Psoas muscle (tissue), 7 donors: ENCODE measurements at regions not wholly inside any gene's neighbourhood (a gene's known extent, or its start where the extent isn't known, plus 50 kb on each side); places are given as distances from the start of the nearest gene placed in this dataset.

Experiments used
- ATAC-seq, 4 donors: fragments of 200-7000 bp; cut with Tn5 transposase; one replicate each; pipeline ENCODE4 v1.9.1; 2020; ENCODE audit warnings: moderate library complexity in 3 of 4, mild to moderate bottlenecking in 2 of 4
- DNase-seq, 2 donors: peaks; one replicate each; pipeline ENCODE4 v3.0.0-alpha.2; 2020
- H3K27ac ChIP-seq: fragments of 200-600 bp; one replicate; pipeline ENCODE4 v1.8.0; 2022
- H3K27me3 ChIP-seq, 3 donors: fragments of 200-600 bp in 1 of 3; one replicate each; pipeline versions ENCODE4 v1.6.1 to v1.8.0; 2013 to 2022; ENCODE audit warnings: low read length in 2 of 3, mild to moderate bottlenecking in 2 of 3, moderate library complexity in 1 of 3; ENCODE audit not compliant: insufficient read depth in 3 of 3
- H3K36me3 ChIP-seq, 2 donors: fragments of 200-600 bp in 1 of 2; one replicate each; pipeline versions ENCODE4 v1.6.1 to v1.8.0; 2013 to 2022; ENCODE audit warnings: low read depth in 1 of 2, mild to moderate bottlenecking in 1 of 2, moderate library complexity in 1 of 2; ENCODE audit not compliant: insufficient read depth in 1 of 2
- H3K4me1 ChIP-seq: fragments of 200-600 bp; one replicate; pipeline ENCODE4 v1.8.0; 2022
- H3K4me3 ChIP-seq: fragments of 200-600 bp; one replicate; pipeline ENCODE4 v1.8.0; 2022; ENCODE audit warnings: mild to moderate bottlenecking
- H3K9me3 ChIP-seq: fragments of 200-600 bp; one replicate; pipeline ENCODE4 v1.8.0; 2022
- WGBS, 3 donors: extraction: QIAGEN DNeasy Blood & Tissue Kit; methylation state at CpG; one replicate each; pipeline versions ENCODE4 v1.1.6 to v1.1.7; 2013; 5-methylcytosine and 5-hydroxymethylcytosine counted together
- intact Hi-C, 2 donors: fragments of 100-400 bp; cut with DNase I; formaldehyde crosslinking; loops; one replicate each; pipeline versions ENCODE4 v1.11.0 to v1.14.2; 2022
- TF ChIP-seq, protein P1 (sequence below): fragments of 200-600 bp; IDR thresholded peaks from one replicate; pipeline ENCODE4 v1.8.0; 2022; ENCODE audit warnings: antibody characterized with exemption
- donor health status: healthy with polysubstance abuse.
- donor health status: DM: no; HTN: no; CAD: no; lungs with moderate emphysema.
- donor health status: Bipolar disorder and iron deficiency.
- donor health status: healthy.
- donor health status: DM: yes; HTN: yes; CAD: no.
- donor health status: DM: no; HTN: no; CAD: no.
- donor health status: DM: yes; HTN: yes; CAD: no.

DNA sequence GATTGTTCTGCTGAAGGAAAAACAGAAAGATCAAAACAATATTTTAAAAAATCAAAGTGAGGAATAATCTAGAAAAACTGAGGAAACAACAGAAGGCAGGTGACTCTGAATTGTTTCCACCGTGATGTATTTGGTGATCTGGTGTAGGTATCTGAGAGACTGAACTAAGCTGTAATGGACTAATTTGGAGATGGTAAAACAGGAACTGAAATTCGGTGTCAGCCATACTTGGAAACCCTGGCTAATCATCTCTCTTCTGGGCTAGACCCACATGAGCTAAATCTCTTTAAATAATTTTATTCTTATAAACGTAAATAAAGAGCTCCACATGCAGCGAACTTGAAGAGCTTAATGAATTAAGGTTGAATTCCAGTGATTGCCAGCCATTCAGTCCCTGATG is 1226.1 kb downstream of the NCAM2 start:
- no peaks in the 10 kb centered on the region for H3K4me1 ChIP-seq
- intact Hi-C loops, result no loop called here
- DNase-seq (no peak), ATAC-seq (no peak)
- 85 to 90% (median 85%) methylated on average over 4 of the region's 4 CpGs for WGBS, 3 donors
- H3K27me3 ChIP-seq, result no peaks in the 10 kb centered on the region
- TF ChIP-seq, protein P1, sequence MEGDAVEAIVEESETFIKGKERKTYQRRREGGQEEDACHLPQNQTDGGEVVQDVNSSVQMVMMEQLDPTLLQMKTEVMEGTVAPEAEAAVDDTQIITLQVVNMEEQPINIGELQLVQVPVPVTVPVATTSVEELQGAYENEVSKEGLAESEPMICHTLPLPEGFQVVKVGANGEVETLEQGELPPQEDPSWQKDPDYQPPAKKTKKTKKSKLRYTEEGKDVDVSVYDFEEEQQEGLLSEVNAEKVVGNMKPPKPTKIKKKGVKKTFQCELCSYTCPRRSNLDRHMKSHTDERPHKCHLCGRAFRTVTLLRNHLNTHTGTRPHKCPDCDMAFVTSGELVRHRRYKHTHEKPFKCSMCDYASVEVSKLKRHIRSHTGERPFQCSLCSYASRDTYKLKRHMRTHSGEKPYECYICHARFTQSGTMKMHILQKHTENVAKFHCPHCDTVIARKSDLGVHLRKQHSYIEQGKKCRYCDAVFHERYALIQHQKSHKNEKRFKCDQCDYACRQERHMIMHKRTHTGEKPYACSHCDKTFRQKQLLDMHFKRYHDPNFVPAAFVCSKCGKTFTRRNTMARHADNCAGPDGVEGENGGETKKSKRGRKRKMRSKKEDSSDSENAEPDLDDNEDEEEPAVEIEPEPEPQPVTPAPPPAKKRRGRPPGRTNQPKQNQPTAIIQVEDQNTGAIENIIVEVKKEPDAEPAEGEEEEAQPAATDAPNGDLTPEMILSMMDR, result no peak
- H3K36me3 ChIP-seq, result no peaks in the 10 kb centered on the region
- H3K9me3 ChIP-seq, result no peaks in the 10 kb centered on the region
- H3K27ac ChIP-seq, result no peak overlapping the region
- no peak overlapping the region for H3K4me3 ChIP-seq

DNA sequence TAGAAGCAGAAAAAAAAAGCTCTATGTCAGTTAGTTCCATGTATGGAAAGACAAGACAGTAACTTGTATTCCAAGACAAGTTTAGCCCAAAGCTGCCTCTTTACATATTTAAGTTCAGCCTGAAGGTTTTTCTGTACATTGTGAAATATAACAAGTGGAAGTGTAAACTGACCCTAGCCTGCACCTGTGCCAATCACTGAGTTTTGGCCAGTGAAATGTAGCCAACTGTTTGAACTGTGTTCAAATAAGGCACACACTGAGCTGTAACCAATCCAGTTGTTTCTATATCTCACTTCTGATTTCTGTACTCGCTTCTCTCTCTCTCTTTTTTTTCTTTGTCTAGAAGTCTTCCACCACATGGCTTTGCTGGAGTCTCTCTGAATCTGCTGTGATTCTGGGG is 1227.1 kb downstream of the NCAM2 start:
- H3K36me3 ChIP-seq, result no peaks in the 10 kb centered on the region
- WGBS, 3 donors, result 28 to 50% (median 30%) methylated on average over 1 of the region's 1 CpG
- no peaks in the 10 kb centered on the region for H3K9me3 ChIP-seq
- H3K27ac ChIP-seq, result no peak overlapping the region
- ATAC-seq, result no peak
- no peak overlapping the region for H3K4me3 ChIP-seq
- H3K4me1 ChIP-seq, result no peaks in the 10 kb centered on the region
- H3K27me3 ChIP-seq, result no peaks in the 10 kb centered on the region
- DNase-seq, result no peak
- intact Hi-C loops, result no loop called here
- TF ChIP-seq, protein P1, result no peak

DNA sequence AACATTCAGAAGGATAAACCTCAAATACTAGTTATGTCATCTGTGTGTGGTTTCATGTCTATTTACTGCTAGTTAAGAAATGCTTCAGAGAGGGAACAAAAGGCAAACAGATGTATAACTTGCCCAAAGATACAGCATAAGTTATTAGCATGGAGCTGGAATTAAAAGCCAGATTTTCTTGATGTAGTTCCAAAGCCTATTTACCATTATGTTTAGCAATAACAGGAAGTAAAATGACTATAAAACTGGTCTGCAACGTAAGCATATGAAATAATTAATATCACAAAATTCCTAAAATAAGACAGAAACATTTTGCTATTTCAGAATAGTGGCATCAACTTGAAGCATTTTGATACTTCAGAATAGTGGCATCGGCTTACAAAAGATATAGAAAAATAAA is 1232.8 kb downstream of the NCAM2 start:
- TF ChIP-seq, protein P1, result no peak
- DNase-seq, result no peak
- ATAC-seq, result no peak
- Histone ChIP-seq H3K36me3 (no peaks in the 10 kb centered on the region), H3K27ac (no peak overlapping the region), H3K4me3 (no peak overlapping the region), H3K27me3 (no peaks in the 10 kb centered on the region), H3K4me1 (no peaks in the 10 kb centered on the region), H3K9me3 (no peaks in the 10 kb centered on the region)
- intact Hi-C loops, result no loop called here
- WGBS, 3 donors, result 62 to 69% (median 67%) methylated on average over 2 of the region's 2 CpGs

DNA sequence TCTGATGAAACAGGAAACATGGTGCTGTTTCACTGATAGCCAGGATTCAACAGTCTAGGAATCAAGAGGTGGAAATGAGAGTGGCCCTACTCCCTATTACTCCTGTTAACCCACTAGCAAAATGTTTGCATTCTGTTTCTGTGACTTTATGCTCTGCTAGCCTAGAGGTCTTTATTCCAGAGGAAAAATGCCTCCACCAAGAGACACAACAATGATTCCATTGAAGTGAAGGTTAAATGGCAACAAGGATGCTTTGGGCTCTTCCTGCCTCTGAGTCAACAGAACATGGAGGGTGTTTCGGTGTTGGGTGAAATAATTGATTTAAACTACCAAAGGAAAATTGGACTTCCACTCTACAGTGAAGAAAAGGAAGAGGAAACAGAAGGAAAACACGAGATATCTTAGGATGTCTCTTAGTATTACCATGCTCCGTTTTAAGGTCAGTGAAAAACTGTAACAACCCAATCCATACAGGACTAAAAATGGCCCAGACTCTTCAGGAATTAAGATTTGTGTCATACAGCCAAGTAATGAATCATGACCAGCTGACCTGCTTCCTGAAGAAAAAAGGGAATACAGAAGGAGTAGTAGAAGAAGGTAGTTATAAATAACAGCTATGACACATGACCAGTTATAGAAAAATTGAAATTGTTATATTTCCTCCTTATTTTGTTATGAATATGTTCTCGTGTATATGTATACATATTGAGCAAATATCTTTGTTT is 1237.8 kb downstream of the NCAM2 start:
- H3K27me3 ChIP-seq, result no peaks in the 10 kb centered on the region
- DNase-seq (no peak), ATAC-seq (no peak)
- H3K4me1 ChIP-seq, result no peaks in the 10 kb centered on the region
- 62 to 71% (median 65%) methylated on average over 4 of the region's 4 CpGs for WGBS, 3 donors
- H3K4me3 ChIP-seq, result no peak overlapping the region
- TF ChIP-seq, protein P1, result no peak
- H3K27ac ChIP-seq, result no peak overlapping the region
- no peaks in the 10 kb centered on the region for H3K36me3 ChIP-seq
- no peaks in the 10 kb centered on the region for H3K9me3 ChIP-seq
- intact Hi-C loops, result no loop called here

- no peak for ATAC-seq
- DNase-seq, result no peak
- WGBS, 3 donors, result 33 to 34% (median 34%) methylated on average over 2 of the region's 2 CpGs
- H3K27ac ChIP-seq, result no peak overlapping the region
- H3K36me3 ChIP-seq, result no peaks in the 10 kb centered on the region
- intact Hi-C loops, result no loop called here
- H3K9me3 ChIP-seq, result no peaks in the 10 kb centered on the region
- H3K4me1 ChIP-seq, result no peaks in the 10 kb centered on the region
- TF ChIP-seq, protein P1, result no peak
- no peaks in the 10 kb centered on the region for H3K27me3 ChIP-seq
- no peak overlapping the region for H3K4me3 ChIP-seq
These were observed 1246.3 kb downstream of the NCAM2 start for GRCh38 chr21:22244516-22244915.
